Activated CD8-positive, alpha-beta T cell treated with anti-CD3 and anti-CD28 coated beads, Interleukin-2, amount 10 ng/mL, durations not matched to agents 7 days and 5 days (primary cell): ENCODE measurements at regions not wholly inside any gene's neighbourhood (a gene's known extent, or its start where the extent isn't known, plus 50 kb on each side); places are given as distances from the start of the nearest gene placed in this dataset.

ENCODE experiments used
- ATAC-seq: fragments of 150-1000 bp; cut with Tn5 transposase; one replicate; pipeline ENCODE4 v1.10.0; 2021; ENCODE audit warnings: moderate library complexity
- CTCF ChIA-PET: fragments of 350-600 bp; sonication (Branson Sonifier 250); formaldehyde crosslinking; loops from one replicate; lab custom pipeline; 2021; ENCODE audit warnings: antibody characterized with exemption; lab: Charles Lee
- POLR2A ChIA-PET: fragments of 350-600 bp; sonication (Branson Sonifier 250); formaldehyde crosslinking; loops from one replicate; lab custom pipeline; 2021; ENCODE audit warnings: antibody characterized with exemption; lab: Charles Lee
- DNase-seq: peaks from one replicate; pipeline ENCODE4 v3.0.0-alpha.2; 2020
- H3K27ac Mint-ChIP-seq: one replicate; pipeline ENCODE4 v1.8.0; 2021; ENCODE audit warnings: mild to moderate bottlenecking, mixed read lengths
- H3K27me3 Mint-ChIP-seq: one replicate; pipeline ENCODE4 v1.8.0; 2021; ENCODE audit warnings: low read depth, mixed read lengths
- H3K36me3 Mint-ChIP-seq: one replicate; pipeline ENCODE4 v1.8.0; 2021; ENCODE audit warnings: low read depth, mixed read lengths
- H3K4me1 Mint-ChIP-seq: one replicate; pipeline ENCODE4 v1.8.0; 2021; ENCODE audit warnings: low read depth, mixed read lengths
- H3K4me3 Mint-ChIP-seq: one replicate; pipeline ENCODE4 v1.8.0; 2021; ENCODE audit warnings: mild to moderate bottlenecking, mixed read lengths
- H3K9me3 Mint-ChIP-seq: one replicate; pipeline ENCODE4 v1.8.0; 2022; ENCODE audit warnings: mixed read lengths; ENCODE audit not compliant: insufficient read depth

- peaks cover 2% of the 10 kb centered on the region for H3K27me3 Mint-ChIP-seq
- ATAC-seq: no peak
- H3K9me3 Mint-ChIP-seq: no peaks in the 10 kb centered on the region
- no peak overlapping the region for H3K27ac Mint-ChIP-seq
- no peaks in the 10 kb centered on the region for H3K4me1 Mint-ChIP-seq
- DNase-seq: no peak
- H3K4me3 Mint-ChIP-seq: no peak overlapping the region
- POLR2A ChIA-PET: no interaction called here
- CTCF ChIA-PET: no interaction called here
- H3K36me3 Mint-ChIP-seq: no peaks in the 10 kb centered on the region
Measured at GRCh38 chr4:138096384-138097062, 145.6 kb downstream of the SLC7A11 start.

- Mint-ChIP-seq H3K4me3 (no peak overlapping the region), H3K36me3 (no peaks in the 10 kb centered on the region), H3K27me3 (peaks cover 2% of the 10 kb centered on the region), H3K9me3 (no peaks in the 10 kb centered on the region), H3K27ac (no peak overlapping the region), H3K4me1 (no peaks in the 10 kb centered on the region)
- no peak for ATAC-seq
- no peak for DNase-seq
- ChIA-PET POLR2A (no interaction called here), CTCF (no interaction called here)
Measured at GRCh38 chr4:138095378-138095777, 146.8 kb downstream of the SLC7A11 start.

- no peaks in the 10 kb centered on the region for H3K27me3 Mint-ChIP-seq
- H3K4me3 Mint-ChIP-seq: no peak overlapping the region
- H3K4me1 Mint-ChIP-seq: no peaks in the 10 kb centered on the region
- ChIA-PET POLR2A (no interaction called here), CTCF (no interaction called here)
- H3K27ac Mint-ChIP-seq: no peak overlapping the region
- DNase-seq: no peak
- ATAC-seq: no peak
- no peaks in the 10 kb centered on the region for H3K36me3 Mint-ChIP-seq
- H3K9me3 Mint-ChIP-seq: no peaks in the 10 kb centered on the region
Measured at GRCh38 chr4:138092060-138092459, 150.1 kb downstream of the SLC7A11 start.

- no peak overlapping the region for H3K4me3 Mint-ChIP-seq
- no peaks in the 10 kb centered on the region for H3K9me3 Mint-ChIP-seq
- no peaks in the 10 kb centered on the region for H3K27me3 Mint-ChIP-seq
- H3K4me1 Mint-ChIP-seq: no peaks in the 10 kb centered on the region
- ATAC-seq: no peak
- CTCF ChIA-PET: interaction anchor here (0.9 to 2.5 kb wide), 16 partner anchors 8 to 825 kb away, joined by 3 to 10 read pairs (median 4); no protein-coding TSS in a partner anchor
- DNase-seq: no peak
- POLR2A ChIA-PET: no interaction called here
- no peaks in the 10 kb centered on the region for H3K36me3 Mint-ChIP-seq
- no peak overlapping the region for H3K27ac Mint-ChIP-seq
Measured at GRCh38 chr4:138090918-138091676, 151.1 kb downstream of the SLC7A11 start.

GRCh38 chr4:138090150-138090917, 151.8 kb downstream of the SLC7A11 start:
- no peaks in the 10 kb centered on the region for H3K36me3 Mint-ChIP-seq
- peak; percentile 54 for DNase-seq
- H3K27ac Mint-ChIP-seq: no peak overlapping the region
- no peaks in the 10 kb centered on the region for H3K27me3 Mint-ChIP-seq
- no peak overlapping the region for H3K4me3 Mint-ChIP-seq
- peak; percentile 51 for ATAC-seq
- CTCF ChIA-PET: interaction anchor here (0.9 to 2.5 kb wide), 16 partner anchors 9 to 826 kb away, joined by 3 to 10 read pairs (median 4); no protein-coding TSS in a partner anchor
- no peaks in the 10 kb centered on the region for H3K9me3 Mint-ChIP-seq
- H3K4me1 Mint-ChIP-seq: no peaks in the 10 kb centered on the region
- POLR2A ChIA-PET: no interaction called here

GRCh38 chr4:138088449-138089208, 153.5 kb downstream of the SLC7A11 start:
- ATAC-seq: no peak
- Mint-ChIP-seq H3K9me3 (no peaks in the 10 kb centered on the region), H3K27me3 (no peaks in the 10 kb centered on the region), H3K4me1 (no peaks in the 10 kb centered on the region), H3K36me3 (no peaks in the 10 kb centered on the region), H3K27ac (no peak overlapping the region), H3K4me3 (no peak overlapping the region)
- DNase-seq: no peak
- CTCF ChIA-PET: no interaction called here
- POLR2A ChIA-PET: no interaction called here

GRCh38 chr4:138087066-138087719, 155.0 kb downstream of the SLC7A11 start:
- H3K27me3 Mint-ChIP-seq: no peaks in the 10 kb centered on the region
- H3K27ac Mint-ChIP-seq: no peak overlapping the region
- no peaks in the 10 kb centered on the region for H3K4me1 Mint-ChIP-seq
- no peak for DNase-seq
- CTCF ChIA-PET: no interaction called here
- no peaks in the 10 kb centered on the region for H3K36me3 Mint-ChIP-seq
- POLR2A ChIA-PET: no interaction called here
- no peak for ATAC-seq
- no peak overlapping the region for H3K4me3 Mint-ChIP-seq
- no peaks in the 10 kb centered on the region for H3K9me3 Mint-ChIP-seq

- no peaks in the 10 kb centered on the region for H3K36me3 Mint-ChIP-seq
- no peak overlapping the region for H3K4me3 Mint-ChIP-seq
- ATAC-seq: no peak
- no peaks in the 10 kb centered on the region for H3K27me3 Mint-ChIP-seq
- no peak for DNase-seq
- no peaks in the 10 kb centered on the region for H3K4me1 Mint-ChIP-seq
- ChIA-PET CTCF (no interaction called here), POLR2A (no interaction called here)
- no peaks in the 10 kb centered on the region for H3K9me3 Mint-ChIP-seq
- H3K27ac Mint-ChIP-seq: no peak overlapping the region
Measured at GRCh38 chr4:138086611-138087041, 155.5 kb downstream of the SLC7A11 start.

- ATAC-seq: no peak
- Mint-ChIP-seq H3K9me3 (no peaks in the 10 kb centered on the region), H3K4me3 (no peak overlapping the region)
Measured at GRCh38 chr4:138085736-138086305, 156.3 kb downstream of the SLC7A11 start.

GRCh38 chr4:138078751-138079520, 163.2 kb downstream of the SLC7A11 start:
- ChIA-PET CTCF (no interaction called here), POLR2A (no interaction called here)
- H3K9me3 Mint-ChIP-seq: no peaks in the 10 kb centered on the region
- no peaks in the 10 kb centered on the region for H3K4me1 Mint-ChIP-seq
- DNase-seq (no peak), ATAC-seq (no peak)
- no peak overlapping the region for H3K27ac Mint-ChIP-seq
- no peak overlapping the region for H3K4me3 Mint-ChIP-seq
- H3K27me3 Mint-ChIP-seq: no peaks in the 10 kb centered on the region
- H3K36me3 Mint-ChIP-seq: no peaks in the 10 kb centered on the region

More at GRCh38 chr4:138085736-138086305, 156.3 kb downstream of the SLC7A11 start:
- H3K36me3 Mint-ChIP-seq: no peaks in the 10 kb centered on the region
- H3K27me3 Mint-ChIP-seq: no peaks in the 10 kb centered on the region
- no peak overlapping the region for H3K27ac Mint-ChIP-seq
- CTCF ChIA-PET: no interaction called here
- H3K4me1 Mint-ChIP-seq: no peaks in the 10 kb centered on the region
- DNase-seq: no peak
- POLR2A ChIA-PET: no interaction called here
